ENCODE measurements at regions not wholly inside any gene's neighbourhood (a gene's known extent, or its start where the extent isn't known, plus 50 kb on each side); places are given as distances from the start of the nearest gene placed in this dataset.
A peak's percentile ranks its signal among the peaks of the same experiment; 100 is the strongest.

DNA sequence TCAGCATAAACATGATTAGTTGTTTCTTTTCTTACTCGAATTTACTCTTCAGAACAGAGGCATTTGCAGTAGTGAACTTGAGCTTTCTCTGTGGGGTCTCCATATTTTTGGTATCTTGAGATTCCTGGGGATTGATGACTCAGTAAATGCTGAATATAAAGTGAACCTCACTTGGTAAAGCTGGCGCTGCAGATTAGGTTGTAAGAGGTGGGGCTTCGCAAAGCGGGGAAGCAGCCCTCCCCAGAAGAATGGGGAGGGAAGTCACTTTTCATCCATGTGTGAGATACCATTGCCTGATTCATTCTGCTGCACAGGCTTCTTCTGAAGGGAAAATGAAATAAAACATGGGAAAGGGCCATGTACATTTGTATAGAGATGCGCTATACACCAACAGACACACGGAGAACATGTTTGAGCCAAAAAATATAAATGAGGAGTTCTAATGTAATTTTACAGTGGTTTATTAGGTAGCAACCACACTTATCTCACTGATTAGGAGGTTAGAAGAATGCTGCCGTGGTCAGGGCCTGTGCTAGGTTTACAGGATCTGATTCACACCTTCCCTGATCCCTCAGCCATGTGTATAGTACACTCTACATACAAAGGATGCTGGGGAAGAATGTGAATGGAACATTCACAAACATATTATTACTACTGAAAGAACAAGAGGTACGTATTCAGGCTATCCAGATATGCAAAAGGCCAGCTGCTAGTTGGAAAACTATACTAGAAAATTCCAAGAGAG lies 63.5 kb downstream of the DNTTIP2 start:
- no peak for DNase-seq

- no peak for DNase-seq
These were observed 64.1 kb downstream of the DNTTIP2 start for GRCh38 chr1:93814795-93815340.

DNA sequence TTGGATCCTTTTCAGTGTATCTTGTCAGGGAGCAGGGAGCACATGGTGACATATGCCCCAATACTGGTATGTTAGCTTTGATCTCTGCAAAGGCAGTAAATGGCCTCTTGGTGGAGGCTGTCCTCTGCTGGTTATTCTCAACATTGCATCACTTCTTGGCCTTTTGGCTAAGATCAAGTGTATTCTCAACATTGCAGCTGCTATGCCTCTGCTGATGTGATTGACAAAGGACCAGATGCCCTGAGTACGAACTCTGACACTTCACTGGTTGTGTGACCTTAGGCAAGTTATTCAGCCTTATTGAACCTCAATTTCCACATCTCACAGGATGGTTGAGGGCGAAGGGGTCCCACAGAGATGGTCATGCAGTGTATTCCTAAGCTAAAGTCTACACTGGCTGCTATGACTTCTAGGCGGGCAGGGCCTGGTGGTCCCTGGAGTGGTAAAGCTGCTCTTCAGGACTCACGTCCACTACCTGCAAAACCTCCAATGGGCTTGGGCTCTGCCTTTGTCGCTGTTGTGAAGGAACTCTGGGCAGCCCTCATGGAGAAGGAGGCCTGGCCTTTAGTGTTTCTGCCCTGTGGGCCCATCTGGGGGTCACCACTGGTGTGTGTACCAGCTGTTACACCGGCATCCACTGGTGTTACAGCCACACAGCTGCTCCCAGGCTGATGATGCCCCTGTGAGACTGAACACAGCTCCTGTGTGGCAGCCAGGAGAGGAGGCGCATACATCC lies 64.8 kb downstream of the DNTTIP2 start:
- DNase-seq = peak; percentile 54 to 55

DNA sequence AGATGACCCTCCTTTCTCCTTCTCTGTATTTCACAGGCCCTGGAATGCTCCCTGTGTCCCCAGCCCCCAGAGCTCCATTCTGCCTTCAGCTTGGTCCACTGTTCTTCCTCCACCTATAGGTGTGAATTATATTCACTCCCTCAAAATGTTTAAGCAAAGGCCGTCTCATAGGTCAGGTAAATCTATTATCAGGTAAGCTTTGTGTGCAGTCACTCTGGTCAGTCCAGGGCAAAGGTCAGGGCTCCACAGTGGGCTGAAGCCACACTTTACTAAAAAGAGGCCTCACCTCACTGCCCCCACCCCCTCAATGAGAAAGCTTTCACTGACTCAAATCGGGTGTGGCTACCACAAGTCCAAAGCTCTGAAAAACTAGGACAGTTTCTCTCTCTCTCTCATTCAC lies 65.9 kb downstream of the DNTTIP2 start:
- DNase-seq = no peak

DNA sequence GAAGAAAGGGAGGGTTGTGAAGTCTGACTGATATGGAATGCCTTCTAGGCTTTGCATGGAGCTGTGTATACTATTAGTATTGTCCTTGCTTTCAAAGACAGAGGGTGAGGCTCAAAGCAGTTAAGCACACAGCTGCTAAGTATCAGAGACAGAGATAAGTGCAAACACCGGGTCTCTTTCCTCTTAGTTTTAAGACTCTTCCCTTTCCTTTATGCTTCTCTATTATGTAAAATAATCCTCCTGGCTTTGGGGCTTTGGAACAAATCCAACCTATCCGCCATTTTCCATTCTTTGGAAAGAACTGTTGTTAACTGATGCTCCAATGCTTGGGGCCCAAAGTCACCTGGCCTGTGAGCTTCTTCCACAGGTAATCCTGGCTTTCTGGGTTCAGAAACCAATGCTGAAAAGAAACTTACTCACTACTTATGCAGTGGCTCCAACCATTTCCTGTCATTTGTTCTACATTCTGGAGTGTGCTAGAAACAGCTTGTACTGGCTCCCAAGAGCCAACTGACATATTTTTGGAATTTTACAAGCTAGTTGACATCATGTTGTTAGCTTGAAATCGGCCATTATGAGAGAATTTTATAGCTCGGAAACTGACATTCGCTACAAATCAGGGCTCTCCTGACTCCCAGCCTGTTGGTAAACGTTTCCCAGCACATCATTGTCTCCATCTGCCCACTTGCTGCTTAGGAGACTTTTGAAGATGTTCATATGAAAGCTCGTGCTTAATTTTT lies 67.5 kb downstream of the DNTTIP2 start:
- DNase-seq = no peak

GRCh38 chr1:93810316-93810715 lies 68.7 kb downstream of the DNTTIP2 start:
- DNase-seq = no peak

- no peak for DNase-seq
These were observed 70.1 kb downstream of the DNTTIP2 start for GRCh38 chr1:93808871-93809270.

DNA sequence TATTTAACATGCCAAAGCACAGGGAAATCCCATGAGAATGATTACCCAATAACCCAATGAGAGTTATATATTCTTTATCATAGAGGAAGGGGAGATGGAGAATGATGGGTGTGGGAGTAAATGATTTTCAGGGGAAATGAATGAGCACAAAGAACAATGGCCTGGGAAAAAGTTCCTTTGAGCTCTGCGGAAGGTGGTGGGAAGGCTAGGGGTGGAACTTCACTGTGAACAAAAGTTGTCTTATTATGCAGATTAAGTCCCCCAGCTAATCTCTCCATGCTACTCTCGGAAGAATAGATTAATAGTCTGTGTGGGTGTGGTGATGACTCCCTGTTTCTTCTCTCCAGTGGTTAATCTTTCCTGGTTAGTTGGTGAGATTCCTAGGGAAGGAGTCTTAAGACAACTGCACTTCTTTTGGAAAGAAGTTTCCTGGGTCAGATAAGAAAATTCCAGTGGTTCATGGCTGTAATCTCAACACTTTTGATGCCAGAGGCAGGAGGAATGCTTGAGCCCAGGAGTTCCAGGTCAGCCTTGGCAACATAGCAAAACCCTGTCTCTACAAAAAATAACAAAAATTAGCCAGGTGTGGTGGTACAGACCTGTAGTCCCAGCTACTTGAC lies 71.6 kb downstream of the DNTTIP2 start:
- DNase-seq = no peak

GRCh38 chr1:93805027-93805610 lies 73.9 kb downstream of the DNTTIP2 start:
- DNase-seq = no peak

GRCh38 chr1:93804412-93804811 lies 74.6 kb downstream of the DNTTIP2 start:
- DNase-seq = no peak

- DNase-seq = no peak
These were observed 77.5 kb downstream of the DNTTIP2 start for GRCh38 chr1:93801471-93801870.

- DNase-seq = no peak
These were observed 78.2 kb downstream of the DNTTIP2 start for GRCh38 chr1:93800856-93801255.

- DNase-seq = no peak
These were observed 80.7 kb downstream of the DNTTIP2 start for GRCh38 chr1:93798291-93798690.

GRCh38 chr1:93784538-93784937 lies 94.5 kb downstream of the DNTTIP2 start:
- DNase-seq = no peak

DNA sequence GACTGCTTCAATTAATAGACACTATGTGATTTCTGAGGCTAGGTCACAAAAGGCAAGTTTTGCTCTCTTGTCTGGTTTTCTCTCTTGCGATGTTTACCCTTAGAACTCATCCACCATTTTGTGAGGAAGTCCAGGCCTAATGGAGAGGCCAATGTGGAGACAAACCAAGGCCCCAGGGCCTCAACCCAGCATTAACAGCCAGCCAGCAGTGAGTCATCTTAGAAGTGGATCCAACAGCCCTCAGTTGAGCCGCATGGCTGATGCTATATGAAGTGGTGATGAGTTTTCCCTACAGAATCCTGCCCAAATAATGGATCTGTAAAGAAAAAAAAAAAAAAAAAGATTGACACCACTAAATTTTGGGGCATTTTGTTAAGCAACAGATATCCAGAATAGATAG lies 95.1 kb downstream of the DNTTIP2 start:
- no peak for DNase-seq

DNA sequence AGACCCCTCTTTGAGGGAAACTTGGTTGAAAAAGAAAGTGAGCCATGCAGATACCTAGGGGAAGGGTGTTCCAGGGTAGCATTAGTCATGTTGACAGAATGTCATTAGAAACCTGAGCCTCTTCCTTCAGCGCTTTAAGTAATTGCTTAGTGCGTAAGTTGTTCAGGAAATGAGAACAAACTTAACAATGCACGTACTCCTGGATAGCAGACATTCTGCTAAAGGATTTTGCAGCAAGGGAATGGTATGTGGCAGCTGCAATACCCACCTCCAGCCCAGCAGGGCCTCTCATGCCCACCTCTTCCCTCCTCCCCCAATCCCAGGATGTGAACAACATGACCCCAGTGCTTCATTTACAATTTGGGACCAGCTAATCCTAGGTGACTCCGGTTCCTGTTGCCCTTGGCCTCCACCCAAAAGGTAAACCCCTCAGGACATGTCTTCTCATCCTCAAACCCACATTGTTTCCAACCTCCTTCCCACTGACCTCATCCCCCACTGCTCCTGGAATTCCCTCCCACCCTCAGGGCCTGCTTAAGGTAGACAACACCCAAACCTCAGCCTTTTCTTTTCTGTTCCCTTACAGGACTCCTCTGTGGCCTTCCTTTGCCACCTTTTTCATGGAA lies 98.0 kb upstream of the BCAR3 start:
- DNase-seq = no peak

DNA sequence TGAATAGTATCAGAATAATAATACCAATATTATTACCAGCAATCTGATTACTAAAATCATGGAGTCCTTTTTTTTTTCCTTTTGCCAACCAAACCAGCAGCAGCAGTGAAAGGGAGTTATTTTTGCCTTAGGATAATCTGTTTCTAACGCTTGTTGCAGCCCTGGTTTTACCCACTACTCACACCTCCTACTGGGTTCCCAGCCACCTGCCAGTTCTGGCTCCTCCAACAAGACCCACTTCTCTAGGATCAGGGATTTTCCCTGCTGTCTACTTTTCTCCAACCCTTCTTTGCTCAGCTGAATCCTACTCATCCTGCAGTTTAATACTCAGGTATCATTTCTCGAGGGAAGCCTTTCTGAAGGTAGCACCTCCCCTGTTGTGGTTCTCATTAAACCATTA lies 96.8 kb upstream of the BCAR3 start:
- DNase-seq = no peak

DNA sequence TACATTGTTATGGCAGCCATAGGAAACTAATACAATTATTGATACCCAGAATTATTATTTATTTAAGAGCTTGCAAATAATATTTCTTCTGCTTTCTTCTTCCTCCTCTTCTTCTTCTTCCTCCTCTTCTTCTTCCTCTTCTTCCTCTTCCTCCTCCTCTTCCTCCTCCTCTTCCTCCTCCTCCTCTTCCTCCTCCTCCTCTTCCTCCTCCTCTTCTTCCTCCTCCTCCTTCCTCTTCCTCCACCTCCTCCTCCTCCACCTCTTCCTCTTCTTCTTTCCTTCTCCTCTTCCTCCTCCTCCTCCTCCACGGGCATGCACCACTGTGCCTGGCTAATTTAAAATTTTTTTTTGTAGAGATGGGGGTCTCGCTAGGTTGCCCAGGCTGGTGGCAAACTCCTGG lies 95.6 kb upstream of the BCAR3 start:
- no peak for DNase-seq

DNA sequence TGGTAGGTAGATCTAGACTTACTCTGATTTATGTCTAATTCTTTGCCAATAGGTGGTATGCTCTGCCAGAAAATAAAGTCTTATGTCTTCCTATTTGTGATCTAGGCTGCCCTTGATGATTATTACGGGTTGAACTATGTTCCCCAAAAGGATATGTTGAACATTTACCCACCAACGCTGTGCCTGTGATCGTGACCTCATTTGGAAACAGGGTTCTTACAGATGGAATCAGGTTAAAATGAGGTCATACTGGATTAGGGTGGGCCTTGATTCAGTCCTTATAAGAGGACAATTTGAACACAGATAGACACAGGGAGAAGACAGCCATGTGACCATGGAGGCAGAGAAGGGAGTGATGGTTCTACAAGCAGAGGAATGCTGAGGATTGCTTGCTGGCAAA lies 95.1 kb upstream of the BCAR3 start:
- no peak for DNase-seq

DNA sequence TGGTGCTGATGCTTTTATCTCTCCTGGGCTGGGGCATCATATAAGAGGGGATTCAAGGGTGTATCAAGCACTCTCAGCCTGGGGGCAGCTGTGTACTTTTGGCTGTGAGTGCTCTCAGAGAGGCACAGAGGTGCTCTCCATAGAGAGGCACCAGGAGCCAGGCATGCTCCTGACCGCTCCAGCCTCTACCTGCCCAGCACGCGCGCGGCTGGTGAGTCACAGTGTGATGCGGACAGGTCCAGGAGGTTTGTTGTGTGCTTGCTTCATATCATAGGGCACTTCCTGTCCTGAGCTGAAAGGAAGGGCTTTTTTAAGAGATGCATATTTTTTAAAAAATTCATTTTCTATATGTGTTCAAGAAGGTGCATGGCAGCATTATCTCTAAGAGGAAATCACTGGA lies 93.6 kb upstream of the BCAR3 start:
- no peak for DNase-seq

- no peak for DNase-seq
These were observed 93.1 kb upstream of the BCAR3 start for GRCh38 chr1:93774707-93775106.

All from CD4-positive, alpha-beta T cell treated with Interleukin-1 beta for 1 hour (primary cell).